ENCODE measurements at regions not wholly inside any gene's neighbourhood (a gene's known extent, or its start where the extent isn't known, plus 50 kb on each side); places are given as distances from the start of the nearest gene placed in this dataset.

DNA sequence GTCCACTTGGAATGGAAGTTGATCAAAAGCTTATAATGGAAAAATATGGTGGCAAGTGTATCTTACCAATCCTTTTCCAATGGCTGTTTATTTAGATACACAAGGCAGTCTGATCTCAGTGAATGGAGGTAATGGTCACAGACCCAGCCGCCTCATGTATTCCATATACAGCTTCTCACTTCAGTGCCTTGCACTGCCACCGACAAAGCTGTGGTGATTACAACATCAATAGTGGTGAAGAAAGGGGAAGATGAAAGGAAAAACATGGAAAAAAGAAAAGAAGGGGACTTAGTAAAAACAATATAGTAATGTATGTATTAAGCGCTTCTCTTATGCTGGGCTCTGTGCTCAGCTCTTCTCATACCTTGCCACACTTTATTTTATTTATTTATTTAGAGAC is 297.3 kb upstream of the RASA1 start:
- TF ChIP-seq CTCF (conservative IDR thresholded peaks at IDR 0.05 in 1 of 2, IDR thresholded peaks at IDR 0.05 in 1 of 2; ENCODE audit: low read depth in 1 of 2, low read length in 2 of 2) (no peak), EZH2 (IDR thresholded peaks at IDR 0.05; ENCODE audit: low read length, missing control alignments) (no peak)
